CD4-positive, alpha-beta T cell treated with Interleukin-4 for 1 hour (primary cell): ENCODE measurements at regions not wholly inside any gene's neighbourhood (a gene's known extent, or its start where the extent isn't known, plus 50 kb on each side); places are given as distances from the start of the nearest gene placed in this dataset.
A peak's percentile ranks its signal among the peaks of the same experiment; 100 is the strongest.

Source experiments
- DNase-seq, 2 donors: peaks; one replicate each; pipeline ENCODE4 v3.0.0-alpha.2; 2020 to 2022

DNA sequence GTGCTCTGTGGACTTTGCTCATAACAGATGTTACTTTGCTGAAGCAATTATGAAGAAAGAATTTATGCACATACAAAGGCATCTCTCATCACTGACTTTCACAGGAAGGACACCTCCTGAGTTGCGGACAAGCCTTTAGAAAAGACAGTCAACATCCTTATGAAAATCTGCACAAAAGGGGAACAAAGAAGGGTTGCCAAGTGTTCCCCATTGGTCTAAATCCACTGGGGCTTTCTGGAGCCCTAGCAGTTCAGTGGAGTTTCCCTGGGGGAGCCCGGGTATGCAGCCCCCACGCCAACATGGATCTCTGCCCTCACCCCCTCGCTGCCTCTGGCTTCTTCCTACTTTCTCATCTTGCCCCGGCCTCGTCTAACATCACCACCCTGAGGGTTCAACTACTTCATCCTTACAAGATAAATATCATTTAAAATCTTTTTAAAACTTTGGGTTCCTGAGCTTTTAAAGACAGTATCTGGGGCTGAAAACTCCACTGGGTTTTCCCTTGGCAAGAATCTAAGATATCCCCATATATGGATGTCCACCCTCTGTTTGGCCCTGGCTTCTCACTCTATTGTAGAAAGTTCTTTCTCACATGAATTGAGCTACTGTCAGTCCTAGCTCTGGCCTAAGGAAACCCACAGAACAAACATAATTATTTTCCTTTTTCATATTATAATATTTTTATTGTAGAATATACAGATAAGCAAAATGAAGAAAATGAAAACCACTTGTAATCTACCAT lies 207.9 kb upstream of the RGMA start:
- no peak for DNase-seq

DNA sequence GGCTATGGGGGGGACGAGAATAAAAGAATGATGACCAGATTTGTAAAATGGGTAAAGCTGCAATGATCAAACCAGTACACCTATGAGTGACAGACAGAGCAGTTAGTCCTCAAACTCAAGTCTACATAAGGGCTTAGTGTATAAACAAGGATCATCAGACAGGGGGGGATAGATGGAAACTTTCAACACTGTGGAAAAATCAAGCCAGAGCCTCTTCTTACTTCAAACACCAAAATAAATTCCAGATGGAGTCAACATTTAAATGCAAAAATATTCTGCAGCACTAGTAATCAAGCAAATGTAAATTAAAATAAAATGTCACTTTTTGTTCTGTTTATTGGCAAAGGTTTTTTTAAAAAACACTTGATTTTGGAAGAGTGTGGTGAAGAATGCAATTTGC lies 205.9 kb upstream of the RGMA start:
- no peak for DNase-seq

DNA sequence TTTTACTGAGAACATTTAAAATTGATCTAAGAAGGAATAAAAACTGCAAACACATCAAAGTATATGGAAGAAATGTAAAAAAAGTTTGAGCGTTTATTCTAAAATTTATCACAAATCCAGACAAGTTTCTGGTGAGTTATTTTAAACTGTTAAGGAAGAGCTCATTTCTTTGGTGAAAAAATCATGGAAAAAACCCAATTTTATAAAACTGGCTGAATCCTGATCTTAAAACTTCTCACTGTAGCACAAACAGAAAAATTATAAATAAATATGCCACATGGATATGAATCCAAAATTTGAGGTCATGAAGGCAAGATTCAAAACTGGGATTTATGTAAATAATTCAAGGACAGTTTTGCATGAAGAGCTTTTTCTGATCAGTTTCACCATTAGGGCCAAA lies 205.1 kb upstream of the RGMA start:
- no peak for DNase-seq

DNA sequence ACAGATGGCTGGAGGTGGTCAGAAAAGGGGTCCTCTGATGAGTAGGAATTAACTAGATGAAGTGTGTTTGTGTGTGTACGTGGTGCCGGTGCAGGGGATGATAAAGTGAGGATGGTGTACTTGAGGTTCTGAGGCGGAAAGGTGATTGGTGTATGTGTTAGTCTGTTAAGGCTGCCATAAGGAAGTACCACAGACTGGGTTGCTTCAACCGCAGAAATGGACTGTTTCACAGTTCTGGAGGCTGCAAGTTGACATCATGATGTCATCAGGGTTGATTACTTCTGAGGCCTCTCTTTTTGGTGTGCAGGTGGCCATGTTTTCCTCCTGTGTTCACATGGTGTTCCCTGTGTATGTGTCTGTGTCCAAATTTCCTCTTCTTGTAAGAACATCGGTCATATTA lies 202.4 kb upstream of the RGMA start:
- DNase-seq, result no peak

DNA sequence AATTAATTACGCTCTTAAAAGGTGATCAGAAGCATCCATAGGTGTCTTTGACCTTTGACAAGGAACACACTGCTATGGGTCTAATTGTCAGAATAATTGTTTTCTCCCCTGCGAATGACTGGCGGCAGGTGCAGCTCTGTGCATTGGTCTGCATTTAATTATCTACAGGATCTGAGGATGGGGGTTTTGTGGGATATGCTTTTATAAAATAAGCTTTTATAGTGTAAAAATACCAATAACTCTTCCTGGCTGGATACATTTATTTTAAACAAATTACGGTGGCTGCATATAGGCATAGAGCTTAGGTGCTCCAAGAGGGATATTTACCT lies 201.6 kb upstream of the RGMA start:
- DNase-seq, result no peak

DNA sequence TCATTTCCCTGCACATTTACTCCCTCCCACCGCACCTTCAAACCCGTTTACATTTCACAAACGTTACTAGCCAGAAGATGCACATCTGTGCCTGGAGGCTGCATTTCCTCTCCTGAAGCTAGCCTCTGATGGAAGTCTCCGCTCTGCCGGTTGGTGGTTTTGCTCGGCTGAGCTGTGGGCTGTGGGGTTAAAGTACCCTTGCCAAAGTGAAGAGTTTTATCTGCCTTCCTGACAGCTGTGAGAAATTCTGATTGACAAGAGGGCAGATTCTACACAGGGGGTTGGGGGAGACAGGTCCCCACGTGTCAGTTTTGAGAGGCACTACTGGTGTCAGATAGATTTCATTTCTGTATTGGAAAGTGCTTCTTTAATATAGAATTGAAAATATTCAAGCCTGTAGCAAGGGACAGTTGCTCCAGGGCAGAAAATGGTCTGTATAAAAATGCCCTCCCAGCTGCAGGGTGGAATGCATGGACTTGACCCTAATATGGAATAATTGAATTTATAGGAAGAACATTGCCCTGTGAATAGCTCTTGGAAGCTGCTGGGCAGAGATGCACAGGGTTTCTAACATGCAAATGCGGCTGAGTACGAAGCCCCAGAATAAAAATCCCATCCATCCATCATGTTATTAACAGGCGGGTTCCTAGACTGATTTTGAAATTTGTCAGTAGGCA lies 201.1 kb upstream of the RGMA start:
- DNase-seq, result no peak

DNA sequence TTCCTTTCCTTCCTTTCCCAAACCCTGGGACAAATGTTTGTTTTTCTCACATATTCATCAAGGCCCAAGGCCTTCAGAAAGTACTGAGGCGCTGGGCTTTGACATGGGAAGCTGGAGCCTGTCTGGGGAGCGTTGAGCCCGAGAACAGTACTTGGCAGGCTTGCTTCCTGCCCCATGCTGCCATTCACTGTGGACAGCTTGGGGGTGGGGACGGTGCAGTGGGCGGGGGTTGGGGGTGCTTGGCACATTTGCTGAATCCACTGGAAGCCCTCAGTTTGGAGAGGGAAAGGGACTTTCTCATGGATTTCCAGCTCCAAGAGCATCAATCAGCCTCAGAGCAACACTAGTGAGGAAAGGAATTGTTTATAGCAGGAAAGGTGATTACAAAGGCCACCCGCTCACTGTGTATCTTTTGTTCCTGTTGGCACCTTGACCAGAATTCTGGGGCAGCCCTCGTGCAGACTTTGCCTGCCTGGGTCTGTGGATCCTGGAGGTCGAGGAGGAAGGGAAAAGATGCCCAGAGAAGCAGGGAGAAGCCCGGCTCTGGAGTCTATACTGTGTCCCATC lies 199.8 kb upstream of the RGMA start:
- no peak for DNase-seq

DNA sequence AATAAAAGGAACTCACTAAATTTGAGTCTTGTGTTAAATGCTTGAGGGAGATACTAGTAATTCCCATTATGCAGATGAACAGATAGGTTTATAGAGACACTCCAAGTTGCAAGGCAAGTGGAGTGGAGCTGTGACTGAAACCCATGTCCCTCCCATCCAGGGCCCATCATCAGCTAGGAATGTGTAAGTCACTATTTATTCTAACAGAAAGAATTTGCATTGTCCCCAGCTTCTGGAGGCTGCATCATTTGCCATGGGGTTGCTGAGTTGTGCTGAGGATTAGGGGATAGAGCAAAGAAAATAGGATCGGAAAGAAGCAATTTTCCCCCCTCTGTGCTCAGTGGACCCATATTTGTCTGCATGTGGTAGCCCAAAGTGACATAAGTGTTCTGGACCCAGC lies 197.4 kb upstream of the RGMA start:
- no peak for DNase-seq

DNA sequence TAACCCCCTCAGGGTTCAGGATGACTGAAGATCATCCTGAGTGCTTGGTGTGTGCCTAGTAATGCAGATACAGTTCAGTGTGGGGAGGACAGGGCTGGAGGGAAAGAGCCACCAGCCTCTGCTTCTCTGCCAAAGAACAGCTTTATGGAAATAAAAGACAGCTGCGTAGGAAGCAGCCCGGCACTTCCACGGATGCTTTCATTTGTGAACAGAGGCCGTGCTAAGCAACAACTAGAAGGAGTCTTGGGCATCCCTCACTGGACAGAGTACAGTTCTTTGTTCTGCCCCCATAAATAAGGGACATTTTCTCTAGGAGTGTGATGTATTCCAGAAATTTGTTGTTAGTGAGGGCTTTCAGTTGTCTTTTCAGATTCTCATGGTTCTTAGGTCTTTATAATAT lies 194.8 kb upstream of the RGMA start:
- DNase-seq, result no peak

DNA sequence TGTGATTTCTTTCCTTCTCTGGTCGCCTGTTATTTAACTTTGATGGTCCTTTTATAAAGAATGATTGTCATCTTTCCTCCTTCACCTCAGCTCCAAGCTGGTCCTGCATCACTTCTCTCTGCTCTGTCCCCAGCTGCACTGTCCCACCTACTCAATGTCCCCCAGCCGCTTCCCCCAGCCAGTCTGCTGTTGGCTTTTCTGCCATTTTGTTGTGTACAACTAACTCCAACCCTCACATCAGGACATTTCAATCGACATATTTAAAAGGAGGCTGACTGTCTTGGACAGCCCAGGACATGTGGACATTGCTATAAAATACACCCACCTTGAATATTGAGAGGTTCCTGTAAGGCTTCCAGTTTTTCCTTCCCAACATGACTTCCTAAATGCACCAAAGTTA lies 193.8 kb upstream of the RGMA start:
- no peak for DNase-seq

DNA sequence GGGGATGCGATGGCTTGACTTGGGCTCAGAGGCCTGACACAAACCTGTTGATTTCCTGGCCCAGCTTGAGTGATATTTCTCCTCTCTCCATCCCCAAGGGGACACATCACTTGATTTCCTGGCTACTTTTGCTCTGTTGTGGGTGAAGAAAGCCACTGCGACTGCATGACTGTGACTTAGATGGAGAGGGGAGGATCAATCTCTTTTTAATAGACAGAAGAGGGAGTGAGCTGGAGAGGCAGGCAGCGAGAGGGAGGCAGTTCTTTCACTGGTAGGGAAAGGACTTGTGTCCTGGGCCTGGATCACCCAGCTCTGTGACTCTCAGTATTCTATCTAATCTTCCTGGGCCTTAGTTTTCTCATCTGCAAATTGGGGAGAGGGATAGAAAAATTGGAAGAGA lies 189.8 kb upstream of the RGMA start:
- no peak for DNase-seq

DNA sequence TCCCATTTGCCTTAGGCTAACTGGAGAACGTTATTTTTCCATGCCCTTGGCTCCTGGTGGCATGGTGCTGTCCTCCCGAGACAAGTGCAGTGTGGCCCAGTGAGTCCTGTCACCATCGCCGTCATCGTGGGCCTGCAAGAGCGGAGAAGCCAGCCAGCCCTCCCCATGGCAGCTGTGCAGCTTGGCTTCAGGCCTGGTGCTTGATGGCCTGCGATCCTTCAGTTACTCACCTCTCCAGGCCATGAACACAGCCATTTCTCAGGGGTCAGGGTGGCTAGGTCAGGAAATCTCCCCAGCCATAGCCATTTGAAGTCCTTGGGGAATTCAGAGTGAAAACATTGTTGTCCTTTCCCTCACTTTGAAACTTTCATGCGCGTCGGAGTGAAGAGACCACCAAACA lies 189.0 kb upstream of the RGMA start:
- no peak for DNase-seq

DNA sequence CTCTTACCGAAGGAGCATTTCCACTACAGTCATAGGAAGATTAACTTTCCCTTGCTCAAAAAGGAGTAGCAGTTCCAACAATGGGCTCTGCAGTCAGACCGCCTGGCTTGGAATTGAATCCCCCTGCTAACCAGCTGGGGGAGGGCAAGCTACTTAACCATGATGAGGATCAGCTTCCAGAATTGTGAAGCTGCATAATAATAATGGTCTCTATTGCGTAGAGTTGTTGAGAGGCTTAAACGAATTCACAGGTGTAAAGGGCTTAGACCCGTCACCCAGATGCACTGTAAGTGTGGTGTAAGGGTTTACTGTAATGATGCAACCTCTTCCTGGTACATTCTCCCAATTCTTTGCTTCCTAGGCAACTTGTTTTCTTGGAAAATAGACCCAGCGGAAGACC lies 185.2 kb upstream of the RGMA start:
- no peak for DNase-seq

DNA sequence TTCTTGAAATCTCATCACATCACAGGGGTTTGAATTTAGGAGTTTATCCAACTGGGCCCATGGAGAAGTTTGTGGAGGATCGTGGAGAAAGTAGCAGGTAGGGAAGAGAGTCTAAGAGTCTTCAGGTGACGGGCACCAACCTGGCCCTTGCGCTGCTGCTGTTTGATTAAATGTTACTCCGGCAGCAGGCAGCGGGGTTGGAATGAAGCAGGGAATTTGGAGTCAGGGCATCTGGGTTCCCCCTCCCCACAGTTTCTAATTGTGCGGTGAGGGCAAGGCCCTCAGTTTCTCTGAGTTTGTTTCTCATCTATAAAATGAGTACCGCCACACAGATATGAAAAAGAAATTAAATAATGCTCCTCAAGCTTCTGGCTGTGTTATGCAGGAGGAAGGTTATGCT lies 182.9 kb upstream of the RGMA start:
- DNase-seq, result no peak

DNA sequence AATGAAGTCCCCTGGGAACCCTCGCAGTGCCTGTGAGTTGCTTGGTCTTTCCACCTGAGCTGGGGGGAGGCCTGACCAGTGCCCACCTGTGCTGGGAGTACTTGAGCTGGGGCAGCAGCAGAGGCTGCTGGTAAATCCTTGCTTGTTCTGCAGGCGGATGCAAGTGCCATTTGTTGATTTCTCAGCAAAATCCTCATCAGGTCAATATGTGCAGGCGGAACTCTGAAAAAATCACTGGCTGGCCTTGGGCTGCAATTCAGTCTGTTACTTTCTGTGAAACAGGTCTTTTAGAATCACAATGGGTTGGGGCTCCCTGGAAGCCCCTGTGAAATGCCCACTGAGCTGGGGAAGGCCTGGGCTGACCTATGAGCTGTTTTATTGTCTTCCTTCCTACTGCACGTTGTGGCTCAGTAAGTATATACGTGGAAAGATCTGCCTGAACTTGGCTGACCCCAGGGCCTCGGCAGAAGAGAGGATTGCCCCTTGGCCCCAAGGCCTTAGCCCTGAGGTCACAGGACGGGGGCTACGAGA lies 182.0 kb upstream of the RGMA start:
- no peak for DNase-seq

DNA sequence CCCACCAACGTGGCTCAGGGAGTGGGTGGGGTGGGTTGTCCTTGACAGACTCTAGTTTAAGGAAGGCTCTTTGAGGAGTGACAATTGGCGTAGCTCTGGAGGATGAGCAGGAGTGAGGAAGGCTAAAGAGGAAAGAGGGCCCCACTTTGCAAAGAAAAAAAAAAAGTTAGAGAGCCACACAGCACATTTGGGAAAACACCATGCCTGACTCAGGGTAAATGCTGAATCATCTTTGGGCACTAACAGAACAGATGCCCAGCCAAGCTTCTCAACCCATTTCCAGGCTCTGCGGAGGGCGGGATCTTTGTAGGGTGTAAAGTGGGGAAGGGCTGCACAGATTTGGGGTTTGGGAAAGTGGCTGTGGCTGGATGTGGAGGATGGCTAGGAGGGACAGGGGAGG lies 179.1 kb upstream of the RGMA start:
- no peak for DNase-seq

DNA sequence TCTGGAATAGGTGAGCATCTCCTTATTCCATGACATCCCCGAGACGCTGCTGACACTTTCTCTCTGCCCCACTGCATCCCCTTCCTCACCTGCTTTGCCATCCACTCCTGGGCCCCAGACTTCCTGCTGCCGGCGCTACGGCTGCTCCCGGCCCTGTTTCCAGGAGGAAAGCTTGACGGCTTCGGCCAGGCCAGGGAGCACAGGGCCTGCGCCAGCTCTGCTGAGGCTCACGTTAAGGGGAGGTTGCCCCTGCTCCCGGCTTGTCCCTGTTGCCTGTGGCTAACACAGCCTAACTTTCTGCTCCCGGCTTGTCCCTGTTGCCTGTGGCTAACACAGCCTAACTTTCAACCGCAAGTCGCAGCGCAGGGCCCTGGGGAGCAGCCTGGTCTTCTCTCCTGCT lies 177.3 kb upstream of the RGMA start:
- no peak for DNase-seq

DNA sequence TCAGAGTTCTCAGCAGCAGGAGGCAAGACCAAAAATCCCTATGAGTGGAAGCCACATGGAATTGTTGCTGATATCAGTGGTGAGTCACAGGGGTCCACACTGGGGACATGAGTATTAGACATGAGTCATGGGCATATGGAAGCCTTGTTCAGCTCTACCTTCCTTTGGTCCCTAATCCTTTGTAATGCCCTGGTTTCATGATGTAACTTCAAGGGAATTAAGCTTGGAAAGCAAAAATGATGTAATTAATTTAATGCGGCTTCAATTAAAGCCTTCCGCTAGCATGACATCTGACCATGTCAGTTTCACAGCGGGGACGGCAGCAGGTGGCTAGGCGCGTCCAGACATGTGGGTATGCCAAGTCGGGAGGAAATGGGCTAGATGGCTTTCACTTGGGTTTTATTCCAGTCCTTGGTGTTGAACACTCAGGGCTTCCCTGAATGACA lies 176.1 kb upstream of the RGMA start:
- DNase-seq, result no peak

DNA sequence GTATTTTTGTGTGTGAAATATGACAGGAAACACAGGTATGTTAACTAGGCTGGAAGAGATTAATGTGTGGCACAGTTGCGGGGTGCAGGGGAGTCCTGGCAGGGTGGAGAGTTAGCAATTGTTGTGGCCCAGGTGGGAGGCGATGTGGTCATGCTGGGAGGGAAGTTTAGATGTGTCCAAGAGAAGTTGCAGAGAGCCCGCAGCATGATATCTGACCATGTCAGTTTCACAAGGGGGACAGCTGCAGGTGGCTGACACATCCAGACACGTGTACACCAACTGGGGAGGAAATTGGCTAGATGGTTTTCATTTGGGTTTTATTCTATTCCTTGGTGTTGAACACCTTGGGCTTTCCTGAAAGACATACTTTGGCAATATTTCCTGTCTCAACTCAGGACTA lies 172.8 kb upstream of the RGMA start:
- no peak for DNase-seq

DNA sequence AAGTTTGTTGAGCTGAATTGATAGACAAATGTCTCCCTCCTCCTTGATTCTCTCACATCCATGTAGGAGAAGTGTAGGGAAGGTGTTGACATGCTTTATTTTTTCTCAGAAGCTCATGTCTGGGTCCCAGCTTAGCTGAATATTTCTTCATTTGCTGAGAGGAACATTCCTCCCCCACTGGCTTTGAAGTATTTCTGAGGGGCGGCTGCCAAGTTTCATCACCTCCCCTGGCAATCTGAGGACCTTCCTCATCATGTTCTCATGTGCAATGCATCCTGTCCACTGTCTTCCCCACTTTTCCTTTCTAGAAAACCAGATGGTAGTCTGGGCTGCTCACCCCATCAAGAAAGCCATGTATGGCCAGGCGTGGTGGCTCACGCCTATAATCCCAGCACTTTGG lies 168.9 kb upstream of the RGMA start:
- no peak for DNase-seq

DNA sequence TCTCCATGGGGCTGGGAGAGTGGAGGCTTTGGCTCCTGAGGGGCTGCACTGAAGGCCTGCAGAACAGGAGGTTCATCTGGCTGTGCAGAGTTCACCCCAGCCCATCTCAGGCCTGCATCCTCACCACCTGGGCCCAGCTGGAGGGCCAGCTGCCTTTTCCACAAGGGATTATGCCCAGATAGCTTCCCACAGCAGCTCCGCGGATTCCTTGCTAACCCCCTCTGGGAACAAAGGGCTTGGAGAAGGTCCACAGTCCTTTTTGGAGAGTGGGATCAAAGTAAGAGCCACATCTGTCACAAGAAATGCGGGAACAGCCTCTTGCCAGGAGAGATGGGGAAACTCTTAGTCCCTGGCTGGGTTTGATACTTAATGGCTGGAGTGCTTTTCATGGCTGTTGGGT lies 164.7 kb upstream of the RGMA start:
- DNase-seq, result no peak

DNA sequence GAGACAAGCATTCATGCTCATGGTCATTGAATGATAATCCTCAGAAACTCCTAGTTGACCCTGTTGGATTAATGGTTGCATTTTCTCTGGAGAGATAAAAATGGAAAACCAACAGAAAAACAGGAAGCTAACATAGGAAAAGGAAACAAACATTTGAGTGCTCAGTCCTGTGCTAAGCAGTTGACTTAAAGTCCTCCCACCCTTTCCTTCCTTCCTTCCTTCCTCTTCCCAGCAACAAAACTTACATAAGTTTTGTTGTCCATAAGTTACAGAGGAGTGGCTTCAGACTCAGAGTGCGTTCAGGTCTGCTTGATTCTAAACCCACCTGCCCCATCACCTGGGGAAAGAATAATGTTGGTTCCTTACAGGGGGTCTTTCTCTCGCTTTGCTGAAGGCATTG lies 163.8 kb upstream of the RGMA start:
- no peak for DNase-seq

DNA sequence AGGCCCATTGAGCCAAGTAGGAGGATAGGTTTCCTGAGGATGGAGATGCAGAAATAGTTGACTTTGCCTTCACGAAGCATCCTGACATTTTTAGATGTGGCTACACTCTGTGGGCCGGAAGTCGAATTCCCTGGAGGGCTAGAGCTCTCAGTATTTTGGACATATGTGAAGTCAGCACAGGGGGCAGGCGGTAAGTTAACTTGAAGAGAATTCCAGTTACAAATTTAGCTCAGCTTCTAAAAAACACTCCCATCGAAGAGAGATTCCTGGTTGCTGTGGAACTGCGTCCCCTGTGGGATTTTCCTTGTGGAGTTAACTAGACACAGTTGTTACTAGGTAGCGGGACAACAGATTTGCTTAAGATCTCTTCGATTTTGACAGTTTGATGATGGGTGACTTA lies 161.9 kb upstream of the RGMA start:
- no peak for DNase-seq

DNA sequence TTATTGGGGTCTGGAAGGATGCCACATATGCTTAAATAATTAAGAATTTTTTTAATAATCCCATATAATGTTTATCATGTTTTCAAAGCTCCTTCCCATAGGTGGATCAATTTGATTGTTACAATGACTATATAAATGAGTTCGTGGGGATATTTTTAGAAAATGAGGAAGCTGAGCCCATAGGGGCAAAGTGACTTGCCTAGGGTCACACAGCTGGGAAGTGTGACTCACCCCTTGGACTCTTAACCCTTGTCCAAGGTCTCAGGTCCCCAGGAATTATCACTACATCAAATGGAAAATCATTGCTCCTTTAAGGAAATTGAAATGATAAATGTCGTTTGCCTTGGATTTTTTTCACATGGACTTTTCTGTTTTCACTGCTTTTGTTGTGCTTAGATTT lies 161.2 kb upstream of the RGMA start:
- peak in 1 of 2 donors; percentile 29 for DNase-seq

DNA sequence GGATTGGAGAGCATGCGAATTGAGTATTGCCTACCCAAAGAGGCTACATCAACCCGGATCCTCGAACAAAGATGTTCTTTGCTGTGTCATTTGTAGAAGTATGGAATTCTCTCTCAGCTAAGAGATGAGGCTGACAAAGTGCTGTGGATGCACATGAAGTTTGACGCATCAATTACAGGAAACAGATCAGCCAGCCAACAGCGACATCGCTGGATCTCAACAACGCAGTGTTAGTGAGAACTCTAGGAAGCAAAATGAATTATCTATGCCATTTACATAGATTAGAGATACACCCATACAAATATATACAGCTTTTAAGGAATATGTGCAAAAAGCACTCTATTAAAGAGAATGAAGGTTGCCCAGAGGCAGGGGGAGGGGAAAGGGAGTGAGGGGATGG lies 160.6 kb upstream of the RGMA start:
- no peak for DNase-seq
